ENCODE measurements at regions not wholly inside any gene's neighbourhood (a gene's known extent, or its start where the extent isn't known, plus 50 kb on each side); places are given as distances from the start of the nearest gene placed in this dataset.

GRCh38 chr1:215501496-215501895 lies 65.6 kb upstream of the KCTD3 start:
- no peak overlapping the region for H3K4me3 ChIP-seq (ENCODE audit: low read depth, low read length)
- no peak for TF ChIP-seq CTCF (IDR thresholded peaks at IDR 0.05; ENCODE audit: insufficient read depth, low read depth, low read length, missing control alignments)
- no peak for DNase-seq (ENCODE audit: low read depth)

GRCh38 chr1:215502081-215502480 lies 65.0 kb upstream of the KCTD3 start:
- DNase-seq (ENCODE audit: low read depth) = no peak
- no peak overlapping the region for H3K4me3 ChIP-seq (ENCODE audit: low read depth, low read length)
- no peak for TF ChIP-seq CTCF (IDR thresholded peaks at IDR 0.05; ENCODE audit: insufficient read depth, low read depth, low read length, missing control alignments)

GRCh38 chr1:215507119-215507518 lies 60.0 kb upstream of the KCTD3 start:
- TF ChIP-seq CTCF (IDR thresholded peaks at IDR 0.05; ENCODE audit: insufficient read depth, low read depth, low read length, missing control alignments) = no peak
- no peak for DNase-seq (ENCODE audit: low read depth)
- no peak overlapping the region for H3K4me3 ChIP-seq (ENCODE audit: low read depth, low read length)

GRCh38 chr1:215508311-215508710 lies 58.8 kb upstream of the KCTD3 start:
- no peak for DNase-seq (ENCODE audit: low read depth)
- H3K4me3 ChIP-seq (ENCODE audit: low read depth, low read length) = no peak overlapping the region
- TF ChIP-seq CTCF (IDR thresholded peaks at IDR 0.05; ENCODE audit: insufficient read depth, low read depth, low read length, missing control alignments) = no peak
